Epidermal melanocyte (primary cell): ENCODE measurements at regions not wholly inside any gene's neighbourhood (a gene's known extent, or its start where the extent isn't known, plus 50 kb on each side); places are given as distances from the start of the nearest gene placed in this dataset.
"Not testable (repeated sequence)": the region's sequence is repeated elsewhere in the genome, so short reads cannot be mapped to it uniquely, and the experiment has no call there.

Source experiments
- DNase-seq: peaks from one replicate; pipeline ENCODE4 v3.0.0; 2011; ENCODE audit warnings: low spot score; ENCODE audit not compliant: insufficient read length

DNA sequence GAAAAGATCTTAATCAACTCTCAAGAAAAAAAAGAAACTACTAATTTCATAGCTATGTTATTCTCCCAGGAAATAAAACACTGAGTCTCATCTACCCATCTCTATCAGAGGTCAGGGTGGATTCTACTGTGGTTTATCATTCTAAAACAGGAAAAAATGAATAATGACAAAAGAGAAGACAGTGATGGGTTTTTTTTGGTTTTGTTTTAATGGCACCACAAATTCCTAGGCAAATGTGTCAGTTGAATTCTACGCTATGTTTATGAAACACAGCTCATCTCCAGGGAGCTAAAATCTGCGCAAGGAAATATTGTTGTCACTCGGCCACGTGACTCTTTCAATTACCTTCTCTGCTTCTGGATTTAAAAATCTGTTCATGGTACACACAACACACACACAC is 393.4 kb upstream of the SORCS1 start:
- no peak for DNase-seq

DNA sequence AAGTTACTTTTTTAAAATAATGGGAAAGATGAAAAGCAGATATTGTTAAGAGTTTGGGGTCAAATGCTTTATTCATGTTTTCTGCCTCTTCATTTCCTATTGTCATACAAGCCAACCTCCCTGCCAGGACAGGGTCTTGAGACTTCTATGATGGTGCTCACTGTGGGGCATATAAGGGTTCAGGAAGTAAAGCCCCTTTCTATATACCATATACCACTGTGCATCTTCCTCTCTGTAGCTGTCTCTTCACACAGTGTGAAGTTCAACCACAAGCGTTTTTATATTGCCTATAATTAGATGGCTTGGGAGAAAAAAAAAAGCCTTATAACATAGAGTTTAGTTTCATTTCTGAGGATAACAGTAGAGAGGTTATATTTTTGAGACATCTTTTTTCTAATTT is 389.8 kb upstream of the SORCS1 start:
- DNase-seq = no peak

GRCh38 chr10:107553470-107553869 is 389.0 kb upstream of the SORCS1 start:
- DNase-seq = peak; percentile 18

DNA sequence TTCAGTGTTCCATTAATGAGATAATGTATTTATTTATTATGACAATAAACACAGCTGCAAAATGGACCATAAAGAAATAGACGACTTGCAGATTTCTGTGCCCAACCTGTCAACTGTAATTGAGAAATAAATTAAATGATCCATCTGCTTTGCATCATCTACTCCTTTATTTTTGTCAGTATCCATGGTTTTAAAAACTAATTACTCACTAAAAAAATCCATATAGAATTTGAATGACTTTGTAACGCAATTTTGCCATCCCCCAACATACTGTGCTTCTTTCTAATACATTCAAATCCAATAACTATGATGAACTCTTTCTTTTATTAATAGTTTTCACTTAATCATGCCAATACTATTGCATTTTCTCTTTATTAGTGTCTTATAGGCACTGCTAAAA is 388.5 kb upstream of the SORCS1 start:
- no peak for DNase-seq

DNA sequence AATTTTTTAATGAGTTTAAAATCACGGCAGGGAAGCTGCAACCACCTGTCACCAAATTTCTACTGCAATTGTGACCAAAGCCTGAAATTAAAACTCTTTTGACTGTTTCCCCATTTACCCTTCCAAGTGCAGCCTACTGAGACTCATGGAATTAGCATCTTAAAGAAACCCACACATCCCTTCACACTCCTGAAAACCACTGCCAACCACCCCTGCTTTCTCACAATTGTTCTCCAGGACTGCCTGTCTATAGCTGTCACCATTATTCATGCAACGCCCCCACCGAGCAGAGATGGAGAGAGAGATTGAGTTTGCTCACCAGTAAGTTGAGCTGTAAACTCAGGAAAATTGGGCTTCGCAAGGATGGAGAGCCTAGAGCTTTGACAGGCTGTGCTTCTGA is 383.8 kb upstream of the SORCS1 start:
- DNase-seq = no peak

GRCh38 chr10:107546986-107547385 is 382.5 kb upstream of the SORCS1 start:
- DNase-seq = no peak

DNA sequence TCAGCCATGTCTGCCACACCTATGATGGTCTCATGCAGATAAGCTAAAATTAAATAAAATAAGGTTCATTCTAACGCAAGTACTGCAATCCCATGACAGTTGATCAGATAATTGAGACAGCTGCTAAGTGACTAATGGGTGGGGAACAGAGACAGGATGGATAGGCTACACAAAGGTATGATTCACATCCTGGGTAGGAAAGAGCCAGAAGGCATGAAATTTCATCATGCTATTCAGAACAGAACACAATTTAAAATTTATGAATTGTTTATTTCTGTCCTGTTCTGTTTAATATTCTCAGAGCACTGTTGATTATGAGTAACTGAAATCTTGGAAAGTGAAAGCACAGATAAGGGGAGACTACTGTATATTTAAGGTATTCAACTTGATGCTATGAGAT is 381.8 kb upstream of the SORCS1 start:
- no peak for DNase-seq

GRCh38 chr10:107545717-107546116 is 381.2 kb upstream of the SORCS1 start:
- no peak for DNase-seq

- no peak for DNase-seq
These were observed 380.4 kb upstream of the SORCS1 start for GRCh38 chr10:107544706-107545520.

DNA sequence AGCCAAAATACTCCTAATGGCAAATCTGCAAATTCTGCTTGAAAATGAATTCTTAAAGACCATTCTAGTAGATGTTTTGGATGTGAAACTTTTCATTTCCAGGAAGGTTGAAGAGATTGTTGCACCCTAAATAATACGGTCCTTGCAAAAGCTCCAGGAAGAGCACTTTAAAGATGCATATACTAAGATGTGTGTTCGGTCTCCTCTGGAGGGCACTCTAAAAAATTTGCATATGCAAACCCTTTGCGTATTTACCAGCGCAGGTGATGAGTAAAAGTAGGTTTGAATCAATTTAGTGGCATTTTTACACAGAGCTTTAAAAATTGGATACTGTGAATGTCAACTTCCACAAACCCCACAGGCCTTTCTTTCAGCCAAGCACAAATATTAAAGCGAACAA is 378.1 kb upstream of the SORCS1 start:
- no peak for DNase-seq

DNA sequence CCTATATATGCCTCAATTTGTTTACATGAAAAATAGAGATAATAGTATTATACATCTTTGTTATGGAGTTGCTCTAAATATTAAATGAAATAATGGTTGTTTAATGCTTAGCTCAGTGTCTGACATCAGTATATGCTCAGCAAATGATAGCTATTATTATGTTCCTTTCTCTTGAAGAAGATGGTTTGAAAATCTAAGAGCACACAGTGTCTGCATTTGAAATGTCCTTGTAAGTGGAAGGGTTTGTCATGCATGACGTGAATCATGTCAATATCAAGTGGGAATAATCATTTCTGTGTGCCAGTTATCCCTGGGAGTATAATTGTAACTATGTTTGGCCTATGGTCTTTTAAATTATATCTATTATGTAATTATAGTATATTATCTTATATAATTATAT is 377.5 kb upstream of the SORCS1 start:
- no peak for DNase-seq

DNA sequence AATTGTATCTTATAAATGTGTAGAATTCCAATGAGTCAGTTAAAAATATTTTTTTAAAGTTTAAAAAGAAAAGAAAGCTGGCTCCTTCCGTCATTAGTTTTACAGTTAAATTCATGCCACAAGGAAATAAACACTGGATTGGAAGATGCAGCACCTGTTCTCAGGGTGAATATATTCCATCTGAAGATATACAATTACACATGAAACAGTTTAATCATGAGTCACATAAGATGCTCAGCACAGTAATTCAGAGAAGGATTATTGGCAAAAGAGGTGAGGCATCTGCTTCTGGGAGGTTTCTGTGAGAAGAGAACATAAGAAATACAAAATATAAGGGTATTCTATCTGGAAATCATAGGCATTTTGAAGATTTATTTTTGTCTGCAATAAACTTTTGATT is 376.5 kb upstream of the SORCS1 start:
- DNase-seq = no peak

DNA sequence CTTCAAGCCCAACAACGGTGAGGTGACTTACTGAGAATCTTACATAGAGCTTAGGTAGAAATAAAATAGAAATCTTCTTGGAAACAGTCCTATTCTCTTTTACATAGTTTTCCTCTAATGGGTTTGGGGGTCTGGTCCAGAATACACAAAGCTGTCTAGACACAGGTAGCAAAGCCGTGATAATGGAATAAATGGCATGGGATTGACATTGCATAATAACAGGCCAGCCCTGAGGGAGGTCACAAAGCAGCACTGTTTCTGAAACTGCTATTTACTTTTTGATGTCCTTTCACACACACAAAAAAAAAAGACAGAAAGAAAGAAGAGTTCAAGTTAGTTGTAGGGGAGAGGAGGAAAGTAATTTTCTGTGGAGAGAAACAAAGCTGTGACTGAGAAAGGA is 364.8 kb upstream of the SORCS1 start:
- no peak for DNase-seq

DNA sequence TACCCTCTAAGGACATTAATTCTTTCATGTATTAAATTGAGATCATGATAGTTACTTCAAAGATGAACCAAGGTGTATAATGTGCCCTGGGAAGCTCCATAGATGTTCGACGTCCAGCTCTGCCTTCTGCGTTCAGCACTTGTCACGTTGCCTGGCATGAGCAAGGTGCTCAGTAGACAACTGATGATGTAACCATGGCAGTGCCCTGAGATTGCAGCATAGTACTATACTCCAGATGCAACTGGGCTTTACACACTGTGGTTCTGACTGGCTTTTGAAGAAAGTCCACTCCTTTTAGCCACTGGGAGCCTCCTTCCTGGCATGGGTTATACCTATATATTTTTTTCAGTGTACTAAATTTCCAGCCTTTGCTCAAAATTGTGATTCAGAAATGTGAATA is 355.8 kb upstream of the SORCS1 start:
- no peak for DNase-seq

GRCh38 chr10:107517811-107518210 is 353.3 kb upstream of the SORCS1 start:
- DNase-seq = no peak

DNA sequence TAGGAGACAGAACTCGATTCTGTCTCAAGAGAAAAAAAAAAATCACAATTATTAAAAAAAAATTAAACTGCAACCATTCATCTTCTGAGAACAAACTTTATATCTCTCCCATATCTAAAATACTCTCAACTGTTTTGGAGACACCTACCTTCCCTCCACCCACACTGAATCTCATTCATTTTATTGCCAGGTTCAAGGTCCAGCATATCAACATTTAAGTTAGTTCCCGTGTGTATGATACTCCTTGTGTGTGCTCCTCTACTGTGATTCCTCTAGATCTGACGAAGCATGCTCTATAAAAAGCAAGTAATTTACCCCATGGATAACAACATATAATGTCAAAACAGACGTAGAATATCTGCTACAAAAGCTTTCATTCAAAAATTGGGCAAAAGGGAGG is 351.8 kb upstream of the SORCS1 start:
- DNase-seq = no peak

DNA sequence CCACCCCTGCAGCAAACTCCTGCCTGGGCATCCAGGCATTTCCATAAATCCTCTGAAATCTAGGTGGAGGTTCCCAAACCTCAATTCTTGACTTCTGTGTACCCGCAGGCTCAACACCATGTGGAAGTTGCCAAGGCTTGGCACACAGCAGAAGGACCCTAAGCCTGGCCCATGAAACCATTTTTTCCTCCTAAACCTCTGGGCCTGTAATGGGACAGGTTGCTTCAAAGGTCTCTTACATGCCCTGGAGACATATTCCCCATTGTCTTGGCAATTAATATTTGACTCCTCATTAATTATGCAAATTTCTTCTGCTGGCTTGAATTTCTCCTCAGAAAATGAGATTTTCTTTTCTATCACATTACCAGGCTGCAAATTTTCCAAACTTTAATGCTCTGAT is 339.5 kb upstream of the SORCS1 start:
- DNase-seq = not testable (repeated sequence)

DNA sequence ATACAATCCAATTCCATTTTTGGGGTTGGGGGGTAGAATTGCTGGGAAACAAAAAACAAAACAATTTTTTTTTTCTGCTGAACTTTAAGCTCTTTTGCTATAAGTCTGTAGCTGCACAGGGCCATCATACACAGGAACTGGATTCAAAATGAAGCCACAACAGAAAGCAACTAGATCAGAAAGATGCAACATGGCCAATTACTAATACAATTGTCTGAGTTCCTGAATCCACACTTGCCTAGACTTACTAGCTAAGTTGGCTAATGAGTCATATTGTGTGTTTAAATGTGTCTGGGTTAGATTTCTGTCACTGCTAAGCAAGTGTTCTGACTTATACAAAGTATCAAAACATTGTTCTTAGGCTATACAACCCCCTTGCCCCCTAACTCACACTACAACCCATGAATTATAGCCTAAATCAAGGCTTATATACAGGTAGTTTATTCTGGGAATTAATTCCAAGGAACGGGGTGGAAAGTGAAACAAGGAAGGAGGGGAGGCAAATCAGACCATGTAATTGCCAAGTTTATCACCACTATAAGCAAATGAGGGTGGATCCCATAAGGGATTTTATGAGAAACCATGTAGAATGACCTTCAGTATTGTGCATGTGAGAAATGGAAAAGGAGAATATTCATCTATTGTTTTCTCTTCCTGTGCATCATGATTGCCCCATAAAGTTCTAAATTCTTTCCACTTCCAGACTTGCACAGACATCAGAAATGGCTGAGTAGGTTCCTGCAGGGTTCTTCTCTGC is 337.9 kb upstream of the SORCS1 start:
- DNase-seq = no peak

- no peak for DNase-seq
These were observed 334.5 kb upstream of the SORCS1 start for GRCh38 chr10:107498983-107499382.

GRCh38 chr10:107497024-107497423 is 332.5 kb upstream of the SORCS1 start:
- DNase-seq = no peak

GRCh38 chr10:107496594-107496993 is 332.1 kb upstream of the SORCS1 start:
- DNase-seq = no peak

DNA sequence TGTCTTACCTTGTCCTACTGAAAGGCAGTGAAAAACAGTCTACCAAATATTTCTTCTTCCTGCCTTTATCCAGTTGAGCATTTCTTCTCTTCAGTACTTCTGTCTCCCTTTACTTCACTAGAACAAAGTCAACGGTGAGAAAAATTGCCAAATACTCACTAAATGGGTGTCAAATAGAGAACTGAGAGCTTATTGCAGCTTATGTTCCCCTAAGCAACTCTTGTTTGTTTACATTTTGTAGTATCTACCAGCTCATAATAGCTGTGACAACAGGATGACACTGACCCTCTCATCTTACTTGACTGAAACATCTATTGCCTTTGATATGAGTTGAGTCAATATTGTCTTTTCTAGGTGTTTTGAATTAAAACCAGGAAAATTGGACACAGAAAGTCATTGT is 327.9 kb upstream of the SORCS1 start:
- DNase-seq = no peak

- no peak for DNase-seq
These were observed 325.9 kb upstream of the SORCS1 start for GRCh38 chr10:107490389-107490788.
